SK-N-SH (cell line): ENCODE measurements at regions not wholly inside any gene's neighbourhood (a gene's known extent, or its start where the extent isn't known, plus 50 kb on each side); places are given as distances from the start of the nearest gene placed in this dataset.
A peak's percentile ranks its signal among the peaks of the same experiment; 100 is the strongest.

Source experiments
- CTCF ChIA-PET: fragments of 300-600, 350-600 bp; formaldehyde crosslinking; extraction: SDS; loops from one replicate; lab custom pipeline; 2021; lab: Yijun Ruan, JAX
- POLR2A ChIA-PET: fragments of 350-600 bp; sonication (Branson Sonifier 250); formaldehyde crosslinking; extraction: SDS; loops from one replicate; lab custom pipeline; 2020; ENCODE audit warnings: antibody characterized with exemption, inconsistent platforms; lab: Yijun Ruan, JAX
- DNase-seq: peaks from one replicate; pipeline ENCODE4 v3.0.0; 2012
- H2AFZ ChIP-seq: fragments of 200-600 bp; sonication (generic); 2 replicates; pipeline ENCODE4 v1.8.1; 2016; ENCODE audit warnings: antibody characterized with exemption, mild to moderate bottlenecking, low read depth
- H3F3A ChIP-seq: fragments of 200-600 bp; sonication (generic); replicated peaks from 2 replicates; pipeline ENCODE3; 2016; ENCODE audit warnings: antibody characterized with exemption, mild to moderate bottlenecking; ENCODE audit not compliant: insufficient read depth
- H3K27ac ChIP-seq, 2 experiments: fragments of 200-500 bp in 1 of 2; fragments of 200-600 bp in 1 of 2; sonication (Bioruptor generic) in 1 of 2; sonication (generic), shearing (Covaris generic) in 1 of 2; 2 replicates each; pipeline versions ENCODE4 v1.5.1 to v1.6.1; 2014 to 2016; ENCODE audit warnings: low read depth in 2 of 2, inconsistent platforms in 1 of 2, low read length in 1 of 2, mild to moderate bottlenecking in 1 of 2, mixed read lengths in 1 of 2
- H3K27me3 ChIP-seq: fragments of 200-600 bp; sonication (generic), shearing (Covaris generic); 2 replicates; pipeline ENCODE4 v1.6.1; 2016; ENCODE audit warnings: mixed run types; ENCODE audit not compliant: insufficient read depth
- H3K36me3 ChIP-seq, 2 experiments: fragments of 200-500 bp in 1 of 2; fragments of 200-600 bp in 1 of 2; sonication (Bioruptor generic) in 1 of 2; sonication (generic) in 1 of 2; replicated peaks in 1 of 2; 2 replicates each; pipeline versions ENCODE3 to v1.5.1; 2014 to 2016; ENCODE audit warnings: low read length in 1 of 2, mild to moderate bottlenecking in 1 of 2; ENCODE audit not compliant: insufficient read depth in 2 of 2, control insufficient read depth in 1 of 2
- H3K4me1 ChIP-seq, 2 experiments: fragments of 200-500 bp in 1 of 2; fragments of 200-600 bp in 1 of 2; sonication (Bioruptor generic) in 1 of 2; sonication (generic), shearing (Covaris generic) in 1 of 2; 2 replicates each; pipeline versions ENCODE4 v1.5.1 to v1.6.1; 2014 to 2016; ENCODE audit warnings: low read depth in 1 of 2, low read length in 1 of 2, mixed run types in 1 of 2; ENCODE audit not compliant: insufficient read depth in 2 of 2, control insufficient read depth in 1 of 2
- H3K4me2 ChIP-seq: fragments of 200-600 bp; sonication (generic), shearing (Covaris generic); 2 replicates; pipeline ENCODE4 v1.6.1; 2017; ENCODE audit warnings: mixed run types
- H3K4me3 ChIP-seq, 2 experiments: fragments of 200-500 bp in 1 of 2; fragments of 200-600 bp in 1 of 2; sonication (Bioruptor generic) in 1 of 2; sonication (generic), shearing (Covaris generic) in 1 of 2; 2 replicates each; pipeline versions ENCODE4 v1.5.1 to v1.8.1; 2014 to 2016; ENCODE audit warnings: low read depth in 2 of 2, inconsistent platforms in 1 of 2, low read length in 1 of 2, mild to moderate bottlenecking in 1 of 2, mixed read lengths in 1 of 2, moderate library complexity in 1 of 2
- H3K79me2 ChIP-seq: fragments of 200-600 bp; sonication (generic); 2 replicates; pipeline ENCODE4 v1.8.1; 2017; ENCODE audit warnings: mild to moderate bottlenecking; ENCODE audit not compliant: insufficient read depth
- H3K9ac ChIP-seq: fragments of 200-600 bp; sonication (generic); 2 replicates; pipeline ENCODE4 v1.6.1; 2017; ENCODE audit warnings: mixed run types
- H3K9me2 ChIP-seq: fragments of 200-600 bp; sonication (generic); 2 replicates; pipeline ENCODE4 v1.6.1; 2017; ENCODE audit warnings: mixed run types
- H3K9me3 ChIP-seq: fragments of 200-600 bp; sonication (generic); 2 replicates; pipeline ENCODE4 v1.6.1; 2017; ENCODE audit warnings: mixed run types, mild to moderate bottlenecking, moderate library complexity
- H4K20me1 ChIP-seq: fragments of 200-600 bp; sonication (generic); 2 replicates; pipeline ENCODE4 v1.6.1; 2017; ENCODE audit warnings: mild to moderate bottlenecking, mixed run types; ENCODE audit not compliant: insufficient read depth
- FOSL2 ChIP-seq: IDR thresholded peaks from 2 replicates; pipeline ENCODE4 v1.4.0; 2012; ENCODE audit warnings: low read depth, mild to moderate bottlenecking, moderate library complexity, borderline replicate concordance
- MEF2A ChIP-seq: IDR thresholded peaks from 2 replicates; pipeline ENCODE4 v1.4.0; 2012; ENCODE audit warnings: low read depth, borderline replicate concordance
- NRF1 ChIP-seq: IDR thresholded peaks from 2 replicates; pipeline ENCODE4 v1.6.1; 2012; ENCODE audit warnings: low read depth, mild to moderate bottlenecking, low read length
- PBX3 ChIP-seq: IDR thresholded peaks from 2 replicates; pipeline ENCODE4; 2012
- RAD21 ChIP-seq: IDR thresholded peaks from 2 replicates; pipeline ENCODE4 v1.6.1; 2012; ENCODE audit warnings: mild to moderate bottlenecking, low read length
- RCOR1 ChIP-seq: fragments of 150-350 bp; IDR thresholded peaks from 2 replicates; pipeline ENCODE4 v1.6.1; 2017; ENCODE audit warnings: antibody characterized with exemption, low read length
- REST ChIP-seq: IDR thresholded peaks from 2 replicates; pipeline ENCODE4 v1.6.1; 2012; ENCODE audit warnings: mild to moderate bottlenecking, low read depth, low read length, moderate library complexity
- RFX5 ChIP-seq: IDR thresholded peaks from 2 replicates; pipeline ENCODE4 v1.6.1; 2012; ENCODE audit warnings: mild to moderate bottlenecking, improper control_type of control experiment, low read length
- SIN3A ChIP-seq: IDR thresholded peaks from 2 replicates; pipeline ENCODE4 v1.6.1; 2012; ENCODE audit warnings: low read depth, mild to moderate bottlenecking, low read length, moderate library complexity, borderline replicate concordance
- TCF12 ChIP-seq: IDR thresholded peaks from 2 replicates; pipeline ENCODE4 v1.4.0; 2012
- TEAD4 ChIP-seq: IDR thresholded peaks from 2 replicates; pipeline ENCODE4 v1.4.0; 2012; ENCODE audit warnings: mild to moderate bottlenecking, borderline replicate concordance; ENCODE audit not compliant: insufficient read depth
- USF1 ChIP-seq: IDR thresholded peaks from 2 replicates; pipeline ENCODE4 v1.4.0; 2012; ENCODE audit warnings: low read depth, borderline replicate concordance
- ZBTB33 ChIP-seq: IDR thresholded peaks from 2 replicates; pipeline ENCODE4 v1.4.0; 2012; ENCODE audit warnings: low read depth, borderline replicate concordance
- WGBS: methylation state at CpG from one replicate; pipeline ENCODE4 v1.1.6; 2017; ENCODE audit warnings: low lambda C conversion rate; 5-methylcytosine and 5-hydroxymethylcytosine counted together

- POLR2A ChIA-PET, result no interaction called here
- no peak for DNase-seq
- Histone ChIP-seq H3F3A (peaks cover 25% of the 10 kb centered on the region), H3K79me2 (peaks cover 8% of the 10 kb centered on the region; the same call in 1 of the 2 replicates), H3K27me3 (no peaks in the 10 kb centered on the region), H2AFZ (peak overlapping the region; percentile 16; the same call in 1 of the 2 replicates), H4K20me1 (no peaks in the 10 kb centered on the region), H3K9me2 (no peaks in the 10 kb centered on the region), H3K36me3 (no peaks in the 10 kb centered on the region), H3K4me1 (peaks cover 0 to 30% of the 10 kb centered on the region in 2 experiments; a peak in 2 of 4 replicates), H3K4me2 (0 out of 2 replicates have a peak overlapping the region, but pooled peaks have one; percentile 17), H3K4me3 (no peak overlapping the region), H3K27ac (peak overlapping the region in 1 of 2 experiments; percentile 3; a peak in 1 of 4 replicates), H3K9ac (no peak overlapping the region), H3K9me3 (no peaks in the 10 kb centered on the region)
- CTCF ChIA-PET, result no interaction called here
- WGBS, result 56% methylated on average over 5 of the region's 5 CpGs
- no peak for TF ChIP-seq RCOR1
- no peak for TF ChIP-seq REST
- no peak for TF ChIP-seq PBX3
Measured at GRCh38 chr1:170853302-170853701, 82.0 kb upstream of the MROH9 start.

GRCh38 chr1:170853867-170854266 is 81.5 kb upstream of the MROH9 start:
- H3K4me3 ChIP-seq, result no peak overlapping the region
- TF ChIP-seq MEF2A (no peak), RFX5 (no peak), TCF12 (no peak), SIN3A (no peak), FOSL2 (no peak), RAD21 (no peak), USF1 (no peak), TEAD4 (no peak), NRF1 (no peak), ZBTB33 (no peak)
- H3K36me3 ChIP-seq, result no peaks in the 10 kb centered on the region
- H3K9ac ChIP-seq, result no peak overlapping the region
- no peak for DNase-seq
- ChIA-PET POLR2A (no interaction called here), CTCF (no interaction called here)
- H3F3A ChIP-seq, result peaks cover 28% of the 10 kb centered on the region
- H3K9me3 ChIP-seq, result no peaks in the 10 kb centered on the region
- peaks cover 0 to 34% of the 10 kb centered on the region in 2 experiments; a peak in 2 of 4 replicates for H3K4me1 ChIP-seq
- H3K27ac ChIP-seq, result no peak overlapping the region
- H4K20me1 ChIP-seq, result no peaks in the 10 kb centered on the region
- no peaks in the 10 kb centered on the region for H3K27me3 ChIP-seq
- H2AFZ ChIP-seq, result 0 out of 2 replicates have a peak overlapping the region, but pooled peaks have one; percentile 53
- H3K9me2 ChIP-seq, result no peaks in the 10 kb centered on the region
- no peak overlapping the region for H3K4me2 ChIP-seq
- peaks cover 13% of the 10 kb centered on the region for H3K79me2 ChIP-seq
